HG02759 (cell line): ENCODE measurements at regions not wholly inside any gene's neighbourhood (a gene's known extent, or its start where the extent isn't known, plus 50 kb on each side); places are given as distances from the start of the nearest gene placed in this dataset.

Experiments
- ATAC-seq: cut with Tn5 transposase; IDR thresholded peaks from one replicate; pipeline ENCODE4 v1.9.1; 2021; ENCODE audit warnings: mild to moderate bottlenecking, moderate library complexity; ENCODE audit not compliant: unreplicated experiment

DNA sequence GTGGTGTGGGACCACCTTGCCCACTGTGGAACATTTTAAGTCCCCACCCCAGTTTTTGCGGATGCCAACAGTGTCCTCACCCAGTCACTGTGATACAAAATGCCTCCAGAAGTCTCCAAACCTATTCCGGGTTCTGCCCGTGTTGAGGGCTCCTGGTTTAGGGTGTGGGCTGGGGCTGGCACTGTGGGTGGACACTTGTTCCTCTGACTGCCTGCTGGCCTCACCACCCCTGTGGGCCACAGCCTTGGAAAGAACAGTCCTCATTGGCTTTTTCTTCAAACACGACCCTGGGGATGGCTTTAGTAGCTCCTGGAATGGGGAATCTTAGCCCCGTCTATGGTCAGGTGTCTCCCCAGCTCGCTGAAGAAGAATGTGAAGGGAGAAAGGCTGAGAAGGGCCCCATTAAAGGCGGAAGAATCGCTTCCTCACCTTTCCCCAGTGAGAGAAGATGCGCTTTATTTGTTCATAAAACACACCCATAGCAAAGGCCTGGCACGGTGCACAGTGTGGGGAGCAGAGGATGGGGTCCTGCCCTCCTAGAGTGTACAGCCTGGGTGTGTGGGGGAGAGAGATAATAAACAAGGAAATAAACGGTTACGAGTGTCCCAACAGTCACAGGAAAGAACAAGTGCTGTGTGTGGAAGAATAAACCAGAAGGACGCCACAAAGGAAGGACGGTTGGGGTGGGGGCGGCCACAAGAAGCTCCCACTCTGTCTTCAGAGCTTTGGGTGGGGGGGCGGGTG is 56.3 kb upstream of the SLC22A11 start:
- no peak for ATAC-seq

DNA sequence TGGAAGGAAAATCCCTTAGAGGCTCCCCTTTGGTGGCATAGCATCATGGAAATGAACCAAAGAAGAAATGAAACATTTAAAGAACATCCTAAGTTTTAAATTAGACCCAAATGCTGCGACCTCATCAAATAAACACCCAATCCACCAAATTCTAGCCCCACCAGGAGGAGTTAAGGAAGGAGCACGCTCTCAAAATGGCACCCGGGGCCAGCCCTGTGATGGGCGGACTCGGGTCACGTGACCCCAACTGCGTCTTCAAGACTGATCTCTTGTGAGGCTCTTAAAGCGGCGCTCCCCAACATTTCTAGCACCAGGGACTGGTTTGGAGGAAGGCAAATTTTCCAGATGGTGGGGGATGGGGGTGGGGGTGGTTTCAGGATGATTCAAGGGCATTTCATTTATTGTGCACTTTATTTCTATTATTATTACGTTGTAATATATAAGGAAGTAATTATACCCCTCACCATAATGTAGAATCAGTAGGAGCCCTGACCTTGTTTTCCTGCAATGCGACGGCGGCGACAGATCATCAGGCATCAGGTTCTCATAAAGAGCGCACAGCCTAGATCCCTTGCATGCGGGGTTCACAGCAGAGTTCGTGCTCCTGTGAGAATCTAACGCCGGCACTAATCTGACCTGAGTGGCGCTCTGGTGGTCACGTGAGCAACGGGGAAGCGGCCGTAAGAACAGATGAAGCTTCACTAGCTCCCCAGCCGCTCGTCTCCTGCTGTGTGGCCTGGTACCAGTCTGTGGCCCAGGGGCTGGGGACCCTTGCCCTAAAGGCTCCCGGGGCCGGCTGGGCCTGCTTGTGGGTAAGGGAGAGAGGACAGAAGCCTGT is 55.3 kb upstream of the SLC22A11 start:
- no peak for ATAC-seq

DNA sequence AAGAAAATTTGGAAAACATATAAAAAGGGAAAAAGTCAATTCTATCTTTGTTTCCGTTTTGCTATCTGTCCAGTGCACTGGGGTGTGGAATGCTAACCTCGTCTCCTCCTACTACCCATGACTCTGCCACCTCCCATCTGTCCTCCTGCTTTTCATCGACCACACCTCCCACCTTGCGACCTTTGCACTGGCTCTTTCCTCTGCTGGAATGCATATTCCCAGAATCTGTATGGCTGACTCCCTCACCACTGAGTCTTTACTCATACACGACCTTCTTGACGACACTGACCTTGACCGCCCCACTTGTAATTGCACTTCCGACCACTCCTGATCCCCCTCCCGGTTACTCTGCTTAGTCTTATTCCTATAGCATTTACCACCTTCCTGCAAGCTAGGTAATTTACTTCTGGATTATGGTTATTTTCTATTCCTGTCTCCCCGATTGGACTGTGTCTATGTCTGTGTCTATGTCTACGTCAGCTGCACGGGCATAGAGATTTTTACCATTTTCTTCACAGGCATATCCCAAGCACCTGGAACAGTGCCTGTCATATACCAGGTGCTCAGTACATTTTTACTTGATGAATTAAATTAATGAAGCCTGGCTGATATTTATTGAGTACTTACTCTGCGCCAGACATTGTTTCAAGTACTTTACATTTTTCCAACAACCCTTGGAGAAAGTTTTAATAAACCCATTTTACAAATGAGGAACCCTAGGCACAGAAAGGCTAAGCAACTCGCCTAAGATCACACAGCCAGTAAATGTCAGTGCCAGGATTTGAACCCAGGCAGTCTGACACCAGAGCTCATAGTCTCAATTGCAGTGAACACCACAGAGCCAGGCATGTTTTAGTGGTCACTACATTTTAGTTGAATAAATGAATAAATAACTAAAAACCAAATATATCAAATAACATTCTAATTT is 54.0 kb upstream of the SLC22A11 start:
- no peak for ATAC-seq

DNA sequence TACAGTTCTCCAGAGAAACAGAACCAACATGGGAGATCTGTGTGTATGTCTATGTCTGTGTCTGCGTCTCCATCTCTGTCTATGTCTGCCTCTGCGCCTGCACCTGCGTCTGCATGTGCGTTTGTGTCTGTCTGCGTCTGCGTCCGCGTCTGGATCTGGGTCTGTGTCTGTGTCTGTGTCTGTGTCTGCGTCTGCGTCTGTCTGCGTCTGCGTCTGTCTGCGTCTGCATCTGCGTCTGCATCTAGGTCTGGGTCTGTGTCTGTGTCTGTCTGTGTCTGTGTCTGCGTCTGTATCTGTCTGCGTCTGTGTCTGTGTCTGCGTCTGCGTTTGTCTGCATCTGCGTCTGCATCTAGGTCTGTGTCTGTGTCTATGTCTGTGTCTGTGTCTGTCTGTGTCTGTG is 53.1 kb upstream of the SLC22A11 start:
- no peak for ATAC-seq

DNA sequence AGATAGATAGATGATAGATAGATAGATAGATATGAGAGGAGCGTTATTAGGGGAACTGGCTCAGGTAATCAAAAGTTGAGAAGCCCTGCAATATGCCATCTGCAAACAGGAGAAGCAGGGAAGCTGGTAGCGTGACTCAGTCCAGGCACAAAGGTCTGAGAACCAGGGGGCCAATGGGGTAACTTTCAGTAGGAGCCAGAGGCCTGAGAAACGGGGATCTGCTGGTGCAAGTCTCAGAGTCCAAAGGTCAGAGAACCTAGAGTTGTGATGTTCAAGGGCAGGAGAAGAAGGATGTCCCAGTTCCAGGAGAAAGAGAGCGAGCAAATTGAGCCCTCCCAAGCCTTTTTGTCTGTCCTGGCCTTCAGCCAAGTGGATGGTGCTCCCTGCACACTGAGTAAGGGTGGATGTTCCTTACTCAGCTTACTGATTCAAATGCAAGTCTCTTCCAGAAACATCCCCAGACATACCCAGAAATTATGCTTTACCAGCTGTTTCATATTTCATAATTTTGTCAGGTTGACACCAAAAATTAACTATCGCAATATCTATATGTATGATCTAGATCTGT is 52.5 kb upstream of the SLC22A11 start:
- no peak for ATAC-seq

DNA sequence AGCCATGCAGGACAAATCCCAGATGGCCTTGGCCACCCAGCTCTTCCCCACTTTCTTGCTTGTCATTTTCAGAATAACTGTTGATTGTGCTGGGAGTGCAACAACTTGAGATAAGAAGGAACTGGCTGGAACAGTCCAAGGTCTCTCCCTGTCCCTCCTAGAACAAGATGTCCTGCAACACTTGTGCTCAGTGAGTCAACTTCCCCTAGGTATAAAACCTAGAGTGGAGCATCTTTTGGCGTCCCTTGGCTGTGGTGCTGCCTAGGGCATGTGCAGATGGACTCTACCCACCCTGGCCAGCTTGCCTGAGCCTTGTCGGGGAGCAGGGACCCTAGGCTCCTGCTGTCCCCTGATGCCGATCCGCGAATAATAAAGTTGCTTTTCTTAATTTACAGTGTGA is 50.7 kb upstream of the SLC22A11 start:
- no peak for ATAC-seq
